HEK293T (cell line): ENCODE measurements at regions not wholly inside any gene's neighbourhood (a gene's known extent, or its start where the extent isn't known, plus 50 kb on each side); places are given as distances from the start of the nearest gene placed in this dataset.

Source experiments
- CTCF ChIA-PET: fragments of 350-600 bp; formaldehyde crosslinking; extraction: SDS; loops from one replicate; lab custom pipeline; 2021; ENCODE audit warnings: antibody characterized with exemption, inconsistent platforms; lab: Yijun Ruan, JAX
- POLR2A ChIA-PET: fragments of 350-600 bp; formaldehyde crosslinking; extraction: SDS; loops from one replicate; lab custom pipeline; 2020; ENCODE audit warnings: antibody characterized with exemption, inconsistent platforms; lab: Yijun Ruan, JAX
- DNase-seq: peaks from one replicate; pipeline ENCODE4 v3.0.0; 2012; ENCODE audit warnings: mixed read lengths; ENCODE audit errors: extremely low spot score
- ARNT ChIP-seq: fragments of 450-650 bp; IDR thresholded peaks from 2 replicates; pipeline ENCODE4 v1.6.1; 2017; ENCODE audit warnings: mild to moderate bottlenecking
- BHLHE40 ChIP-seq: fragments of 450-650 bp; IDR thresholded peaks from 2 replicates; pipeline ENCODE4 v1.6.1; 2016; ENCODE audit warnings: mild to moderate bottlenecking, moderate library complexity, borderline replicate concordance
- CTBP1 ChIP-seq: fragments of 450-650 bp; IDR thresholded peaks from 2 replicates; pipeline ENCODE4 v1.6.1; 2016; ENCODE audit warnings: borderline replicate concordance
- ELF4 ChIP-seq: fragments of 450-650 bp; IDR thresholded peaks from 2 replicates; pipeline ENCODE4 v1.6.1; 2017; ENCODE audit warnings: antibody characterized with exemption
- FOXA1 ChIP-seq: fragments of 450-650 bp; IDR thresholded peaks from 2 replicates; pipeline ENCODE4 v1.6.1; 2016; ENCODE audit warnings: mild to moderate bottlenecking
- FOXK2 ChIP-seq: fragments of 450-650 bp; IDR thresholded peaks from 2 replicates; pipeline ENCODE4 v1.6.1; 2016; ENCODE audit warnings: mild to moderate bottlenecking
- FOXM1 ChIP-seq: fragments of 450-650 bp; IDR thresholded peaks from 2 replicates; pipeline ENCODE4 v1.6.1; 2017; ENCODE audit warnings: mild to moderate bottlenecking, borderline replicate concordance
- HDGF ChIP-seq: fragments of 450-650 bp; IDR thresholded peaks from 2 replicates; pipeline ENCODE4 v1.6.1; 2017; ENCODE audit warnings: antibody characterized with exemption, borderline replicate concordance
- L3MBTL2 ChIP-seq: fragments of 450-650 bp; conservative IDR thresholded peaks from 2 replicates; pipeline ENCODE4 v1.6.1; 2016; ENCODE audit warnings: mild to moderate bottlenecking
- LEF1 ChIP-seq: fragments of 450-650 bp; IDR thresholded peaks from 2 replicates; pipeline ENCODE4 v1.6.1; 2017; ENCODE audit warnings: mild to moderate bottlenecking, borderline replicate concordance
- NFRKB ChIP-seq: fragments of 450-650 bp; IDR thresholded peaks from 2 replicates; pipeline ENCODE4 v1.6.1; 2016; ENCODE audit warnings: mild to moderate bottlenecking, moderate library complexity
- PKNOX1 ChIP-seq: fragments of 450-650 bp; IDR thresholded peaks from 2 replicates; pipeline ENCODE4 v1.6.1; 2016
- SP1 ChIP-seq: fragments of 450-650 bp; IDR thresholded peaks from 2 replicates; pipeline ENCODE4 v1.6.1; 2017
- SUZ12 ChIP-seq: fragments of 450-650 bp; IDR thresholded peaks from 2 replicates; pipeline ENCODE4 v1.6.1; 2016; ENCODE audit warnings: mild to moderate bottlenecking
- TARDBP ChIP-seq: fragments of 450-650 bp; IDR thresholded peaks from 2 replicates; pipeline ENCODE4 v1.6.1; 2016
- ZNF384 ChIP-seq: fragments of 450-650 bp; IDR thresholded peaks from 2 replicates; pipeline ENCODE4 v1.6.1; 2016

- ChIA-PET CTCF (interaction anchor here (0.8 kb wide), 1 partner anchor 35 kb away, joined by 3 read pairs; no protein-coding TSS in a partner anchor), POLR2A (no interaction called here)
- no peak for DNase-seq
- no peak for TF ChIP-seq HDGF
- TF ChIP-seq FOXM1 = no peak
- TF ChIP-seq TARDBP = no peak
- TF ChIP-seq PKNOX1 = no peak
- no peak for TF ChIP-seq FOXK2
- TF ChIP-seq SP1 = no peak
- no peak for TF ChIP-seq CTBP1
- no peak for TF ChIP-seq ARNT
- no peak for TF ChIP-seq SUZ12
Observed at GRCh38 chr3:61416618-61417017, 144.8 kb upstream of the PTPRG start.

- ChIA-PET CTCF (no interaction called here), POLR2A (no interaction called here)
- TF ChIP-seq SUZ12 (no peak), ELF4 (no peak), CTBP1 (no peak), NFRKB (no peak), HDGF (no peak), SP1 (no peak), ARNT (no peak), BHLHE40 (no peak), FOXM1 (no peak), FOXK2 (no peak), ZNF384 (no peak), LEF1 (no peak), PKNOX1 (no peak), FOXA1 (no peak), L3MBTL2 (no peak), TARDBP (no peak)
- DNase-seq = no peak
Observed at GRCh38 chr3:61417352-61417751, 144.0 kb upstream of the PTPRG start.

GRCh38 chr3:61420136-61420759 is 141.1 kb upstream of the PTPRG start:
- DNase-seq = no peak
- CTCF ChIA-PET = no interaction called here
- TF ChIP-seq CTBP1 (no peak), NFRKB (no peak), FOXM1 (no peak), FOXK2 (no peak), BHLHE40 (no peak), L3MBTL2 (no peak), FOXA1 (no peak), TARDBP (no peak), ARNT (no peak), PKNOX1 (no peak), SUZ12 (no peak), LEF1 (no peak)
- POLR2A ChIA-PET = no interaction called here

GRCh38 chr3:61422945-61423673 is 138.3 kb upstream of the PTPRG start:
- no peak for DNase-seq
- CTCF ChIA-PET = interaction anchor here (0.6 kb wide), 1 partner anchor 132 kb away, joined by 3 read pairs; no protein-coding TSS in a partner anchor
- no peak for TF ChIP-seq SP1
- TF ChIP-seq TARDBP = no peak
- no peak for TF ChIP-seq CTBP1
- no peak for TF ChIP-seq FOXK2
- TF ChIP-seq L3MBTL2 = no peak
- TF ChIP-seq LEF1 = no peak
- TF ChIP-seq FOXA1 = no peak
- TF ChIP-seq FOXM1 = no peak
- no peak for TF ChIP-seq SUZ12
- no peak for TF ChIP-seq BHLHE40
- TF ChIP-seq PKNOX1 = no peak
- TF ChIP-seq ARNT = no peak
- TF ChIP-seq NFRKB = no peak
- no peak for TF ChIP-seq ELF4
- TF ChIP-seq ZNF384 = no peak
- TF ChIP-seq HDGF = no peak
- POLR2A ChIA-PET = no interaction called here

- TF ChIP-seq FOXM1 (no peak), PKNOX1 (no peak), BHLHE40 (no peak), LEF1 (no peak), TARDBP (no peak), ARNT (no peak), SP1 (no peak), HDGF (no peak)
- POLR2A ChIA-PET = no interaction called here
- no peak for DNase-seq
- CTCF ChIA-PET = no interaction called here
Observed at GRCh38 chr3:61425356-61425755, 136.0 kb upstream of the PTPRG start.
